HG03097 (cell line): ENCODE measurements at regions not wholly inside any gene's neighbourhood (a gene's known extent, or its start where the extent isn't known, plus 50 kb on each side); places are given as distances from the start of the nearest gene placed in this dataset.
"Not testable (repeated sequence)": the region's sequence is repeated elsewhere in the genome, so short reads cannot be mapped to it uniquely, and the experiment has no call there.

Source experiments
- ATAC-seq: cut with Tn5 transposase; IDR thresholded peaks from one replicate; pipeline ENCODE4 v1.9.1; 2021; ENCODE audit not compliant: unreplicated experiment, low FRiP score

DNA sequence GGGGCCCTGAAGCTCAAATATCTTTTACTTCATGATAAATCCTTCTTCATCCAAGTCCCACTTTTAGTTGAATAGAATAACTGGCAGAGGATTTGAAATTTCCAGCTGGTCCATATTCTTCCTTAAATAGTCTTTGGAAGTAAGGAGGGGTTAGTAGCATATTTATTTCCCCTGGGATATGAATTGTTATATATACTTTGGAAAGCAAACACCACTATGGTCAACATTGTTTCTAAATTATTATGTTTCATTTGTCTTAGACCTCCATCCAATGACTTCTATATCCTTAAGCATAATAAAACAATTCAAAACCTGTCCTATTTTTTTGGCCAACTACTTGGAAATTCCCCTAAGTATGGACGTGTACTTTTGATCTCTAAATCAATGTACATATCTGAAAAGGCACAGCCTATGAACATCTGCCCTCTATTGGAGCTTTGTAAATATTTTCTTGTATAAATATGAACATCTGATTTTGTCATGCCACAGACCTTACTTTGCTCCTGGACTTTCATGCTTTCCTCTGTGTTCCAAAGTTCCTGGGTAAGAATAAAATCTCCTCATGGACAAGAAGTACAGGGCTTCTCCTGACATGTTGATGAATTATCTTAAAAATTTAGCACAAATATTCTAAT, 1212.0 kb downstream of the GALC start:
- ATAC-seq = no peak

- no peak for ATAC-seq
Measured at GRCh38 chr14:86780461-86780860, 1212.5 kb downstream of the GALC start.

DNA sequence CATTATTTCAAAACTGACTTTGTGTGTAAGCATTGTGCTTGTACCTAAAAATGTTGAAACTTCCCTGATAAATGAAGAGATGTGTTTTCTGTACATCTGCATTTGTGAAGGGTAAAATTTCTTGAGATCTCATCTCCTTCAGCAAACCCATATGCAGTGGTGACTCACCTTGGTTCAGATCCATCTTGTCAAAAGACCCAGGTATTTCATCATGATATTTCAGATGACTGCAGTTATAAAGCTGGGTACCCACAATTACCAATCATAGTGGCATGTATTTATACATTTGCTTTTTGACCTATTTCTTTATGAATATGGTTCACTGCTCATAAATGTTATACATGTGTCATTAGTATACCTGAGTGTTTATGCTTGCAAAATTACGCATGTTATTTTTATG, 1213.6 kb downstream of the GALC start:
- ATAC-seq = no peak

DNA sequence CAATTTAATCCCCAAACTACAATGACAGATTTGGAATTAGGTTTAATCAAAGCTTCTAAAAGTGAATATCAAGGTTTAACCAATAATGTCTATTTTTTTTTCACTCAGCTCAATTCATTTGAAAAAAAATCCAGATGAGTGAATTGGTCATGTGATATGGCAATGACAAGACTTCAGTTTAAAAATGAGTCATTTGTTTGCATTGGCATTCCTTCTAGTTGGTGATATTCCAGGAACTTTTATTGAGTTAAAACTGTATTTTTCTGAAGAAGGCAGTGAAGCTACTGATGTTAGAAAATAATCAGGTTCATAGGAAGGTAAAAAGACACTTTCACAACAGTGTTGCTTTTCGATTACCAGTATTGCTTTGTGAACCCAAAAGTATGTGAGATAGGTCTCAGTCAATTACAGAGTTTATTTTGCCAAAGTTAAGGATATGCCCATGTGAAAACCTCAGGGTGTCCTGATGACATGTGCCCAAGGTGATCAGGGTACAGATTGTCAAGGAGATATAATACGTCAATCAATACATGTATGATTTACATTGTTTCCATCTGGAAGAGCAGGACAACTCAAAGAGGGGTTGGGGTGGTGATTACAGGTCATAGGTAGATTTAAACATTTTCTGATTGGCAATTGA, 1214.9 kb downstream of the GALC start:
- ATAC-seq = no peak

DNA sequence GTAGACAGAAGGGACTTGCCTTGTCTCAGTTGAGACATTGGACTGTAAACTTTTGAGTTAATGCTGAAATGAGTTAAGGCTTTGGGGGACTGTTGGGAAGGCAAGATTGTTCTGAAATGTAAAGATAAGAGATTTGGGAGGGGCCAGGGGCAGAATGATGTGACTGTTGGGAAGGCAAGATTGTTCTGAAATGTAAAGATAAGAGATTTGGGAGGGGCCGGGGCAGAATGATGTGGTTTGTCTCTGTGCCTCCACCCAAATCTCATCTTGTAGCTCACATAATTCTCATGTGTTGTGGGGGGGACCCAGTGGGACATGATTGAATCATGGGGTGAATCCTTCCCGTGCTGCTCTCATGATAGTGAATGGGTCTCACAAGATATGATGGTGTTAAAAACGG, 1217.1 kb downstream of the GALC start:
- ATAC-seq = not testable (repeated sequence)

- ATAC-seq = no peak
Measured at GRCh38 chr14:86774916-86775315, 1218.1 kb downstream of the GALC start.

GRCh38 chr14:86772075-86772474, 1220.9 kb downstream of the GALC start:
- ATAC-seq = no peak

- no peak for ATAC-seq
Measured at GRCh38 chr14:86770186-86770585, 1222.8 kb downstream of the GALC start.

DNA sequence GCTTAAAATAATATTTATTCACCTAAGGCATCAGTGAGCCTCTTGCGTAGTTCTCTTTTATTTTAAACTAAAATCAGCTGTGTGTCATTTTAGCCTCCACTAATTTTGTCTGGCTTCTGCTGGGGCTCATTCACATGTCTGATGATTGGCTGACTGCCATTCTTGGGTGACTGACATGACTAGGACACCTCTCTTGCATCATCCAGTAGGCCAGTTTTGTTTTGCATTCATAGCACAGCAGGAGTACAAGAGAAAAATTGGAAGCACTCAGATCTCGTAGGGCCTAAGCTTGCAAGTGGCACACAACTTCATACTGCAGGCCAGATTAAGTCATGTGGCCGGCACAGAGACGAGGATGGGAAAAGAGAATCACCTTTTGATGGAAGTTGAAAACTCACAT, 1226.5 kb downstream of the GALC start:
- no peak for ATAC-seq

- no peak for ATAC-seq
Measured at GRCh38 chr14:86761611-86762010, 1231.4 kb downstream of the GALC start.

GRCh38 chr14:86756521-86757190, 1226.7 kb downstream of the FLRT2 start:
- ATAC-seq = no peak

DNA sequence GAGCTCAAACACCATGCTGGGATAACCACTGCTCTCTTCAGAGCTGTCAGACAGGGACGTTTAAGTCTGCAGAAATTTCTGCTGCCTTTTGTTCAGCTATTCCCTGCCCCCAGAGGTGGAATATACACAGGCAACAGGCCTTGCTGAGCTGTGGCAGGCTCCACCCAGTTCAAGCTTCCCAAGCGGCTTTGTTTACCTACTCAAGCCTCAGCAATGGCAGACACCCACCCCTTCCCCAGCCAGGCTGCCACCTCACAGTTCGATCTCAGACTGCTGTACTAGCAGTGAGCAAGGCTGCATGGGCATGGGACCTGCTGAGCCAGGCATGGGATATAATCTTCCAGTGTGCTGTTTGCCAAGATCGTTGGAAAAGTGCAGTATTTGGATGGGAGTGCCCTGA, 1220.5 kb downstream of the FLRT2 start:
- not testable (repeated sequence) for ATAC-seq

DNA sequence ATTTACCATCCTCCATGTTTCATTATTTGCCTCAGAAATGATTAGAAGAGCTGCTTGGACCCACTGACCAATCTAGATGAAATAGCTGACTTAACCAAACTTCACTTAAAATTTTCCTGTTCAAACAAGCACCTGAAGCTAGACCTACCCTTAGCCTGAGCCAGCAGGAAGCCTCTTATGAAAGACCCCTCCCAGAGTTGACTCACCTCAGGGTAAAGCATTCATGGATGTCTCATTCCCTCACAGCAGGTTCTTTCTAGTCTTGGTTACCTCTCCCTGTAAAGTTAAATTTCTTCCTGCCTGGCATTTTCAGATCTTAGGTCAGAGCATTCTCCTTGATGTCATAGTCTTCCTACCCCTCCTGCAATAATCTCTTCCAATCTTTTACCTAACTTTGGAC, 1209.8 kb downstream of the FLRT2 start:
- ATAC-seq = no peak

- ATAC-seq = not testable (repeated sequence)
Measured at GRCh38 chr14:86731427-86731826, 1201.5 kb downstream of the FLRT2 start.

GRCh38 chr14:86723254-86723624, 1193.3 kb downstream of the FLRT2 start:
- ATAC-seq = no peak

GRCh38 chr14:86722612-86723253, 1192.8 kb downstream of the FLRT2 start:
- no peak for ATAC-seq

DNA sequence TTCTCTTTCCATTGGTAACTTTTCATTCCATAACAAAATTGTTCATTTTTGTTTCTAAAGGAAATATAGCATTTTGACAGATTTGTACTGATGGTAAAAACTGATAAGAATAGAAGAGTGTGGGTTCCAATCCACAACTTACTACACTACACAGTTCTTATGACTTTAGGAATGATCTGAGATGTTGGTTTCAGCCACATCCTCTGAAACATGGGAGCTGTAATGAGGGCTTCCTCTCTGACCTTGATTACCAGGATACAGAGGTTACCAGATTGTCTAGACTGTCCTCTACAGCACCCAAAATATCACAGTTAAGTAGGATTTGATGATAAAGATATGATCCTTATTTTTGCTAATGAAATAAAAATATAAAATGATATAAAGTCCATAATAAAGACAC, 1184.6 kb downstream of the FLRT2 start:
- ATAC-seq = no peak

- ATAC-seq = no peak
Measured at GRCh38 chr14:86714153-86714552, 1184.2 kb downstream of the FLRT2 start.

- no peak for ATAC-seq
Measured at GRCh38 chr14:86712727-86713126, 1182.8 kb downstream of the FLRT2 start.

- no peak for ATAC-seq
Measured at GRCh38 chr14:86712176-86712575, 1182.2 kb downstream of the FLRT2 start.

- ATAC-seq = no peak
Measured at GRCh38 chr14:86708846-86709339, 1178.9 kb downstream of the FLRT2 start.
